Activated CD4-positive, alpha-beta memory T cell treated with anti-CD3 and anti-CD28 coated beads, Interleukin-2, amount 10 ng/mL, durations not matched to agents 7 days and 5 days (primary cell): ENCODE measurements at regions not wholly inside any gene's neighbourhood (a gene's known extent, or its start where the extent isn't known, plus 50 kb on each side); places are given as distances from the start of the nearest gene placed in this dataset.

Experiments used
- CTCF ChIA-PET: fragments of 350-600 bp; sonication (Branson Sonifier 250); formaldehyde crosslinking; loops from one replicate; lab custom pipeline; 2021; ENCODE audit warnings: antibody characterized with exemption, inconsistent platforms; lab: Charles Lee
- POLR2A ChIA-PET: fragments of 350-600 bp; sonication (Branson Sonifier 250); formaldehyde crosslinking; loops from one replicate; lab custom pipeline; 2021; ENCODE audit warnings: antibody characterized with exemption; lab: Charles Lee
- DNase-seq: peaks from one replicate; pipeline ENCODE4 v3.0.0-alpha.2; 2020
- H3K27ac Mint-ChIP-seq: one replicate; pipeline ENCODE4 v1.8.0; 2021; ENCODE audit warnings: mild to moderate bottlenecking, mixed read lengths
- H3K27me3 Mint-ChIP-seq: one replicate; pipeline ENCODE4 v1.8.0; 2021; ENCODE audit warnings: mixed read lengths
- H3K36me3 Mint-ChIP-seq: one replicate; pipeline ENCODE4 v1.8.0; 2021; ENCODE audit warnings: low read depth, mixed read lengths
- H3K4me1 Mint-ChIP-seq: one replicate; pipeline ENCODE4 v1.8.0; 2021; ENCODE audit warnings: mixed read lengths
- H3K4me3 Mint-ChIP-seq: one replicate; pipeline ENCODE4 v1.8.0; 2021; ENCODE audit warnings: mild to moderate bottlenecking, mixed read lengths
- H3K9me3 Mint-ChIP-seq: one replicate; pipeline ENCODE4 v1.8.0; 2021; ENCODE audit warnings: mixed read lengths

GRCh38 chr20:51249215-51249614 lies 226.3 kb upstream of the KCNG1 start:
- Mint-ChIP-seq H3K27me3 (peaks cover 28% of the 10 kb centered on the region), H3K4me3 (no peak overlapping the region), H3K27ac (no peak overlapping the region), H3K9me3 (no peaks in the 10 kb centered on the region), H3K36me3 (no peaks in the 10 kb centered on the region), H3K4me1 (no peaks in the 10 kb centered on the region)
- DNase-seq: no peak
- ChIA-PET POLR2A (no interaction called here), CTCF (interaction anchor here (0.7 kb wide), 1 partner anchor 268 kb away, joined by 3 read pairs; no protein-coding TSS in a partner anchor)

- no peak for DNase-seq
- H3K36me3 Mint-ChIP-seq: no peaks in the 10 kb centered on the region
- H3K9me3 Mint-ChIP-seq: no peaks in the 10 kb centered on the region
- CTCF ChIA-PET: no interaction called here
- no peak overlapping the region for H3K27ac Mint-ChIP-seq
- POLR2A ChIA-PET: no interaction called here
- no peak overlapping the region for H3K4me3 Mint-ChIP-seq
- peaks cover 17% of the 10 kb centered on the region for H3K27me3 Mint-ChIP-seq
- H3K4me1 Mint-ChIP-seq: no peaks in the 10 kb centered on the region
Observed at GRCh38 chr20:51244466-51244865, 221.6 kb upstream of the KCNG1 start.

GRCh38 chr20:51238675-51239305 lies 215.9 kb upstream of the KCNG1 start:
- no peaks in the 10 kb centered on the region for H3K4me1 Mint-ChIP-seq
- H3K27me3 Mint-ChIP-seq: peaks cover 19% of the 10 kb centered on the region
- no peaks in the 10 kb centered on the region for H3K9me3 Mint-ChIP-seq
- DNase-seq: no peak
- no peak overlapping the region for H3K27ac Mint-ChIP-seq
- ChIA-PET CTCF (no interaction called here), POLR2A (no interaction called here)
- no peak overlapping the region for H3K4me3 Mint-ChIP-seq
- no peaks in the 10 kb centered on the region for H3K36me3 Mint-ChIP-seq

DNA sequence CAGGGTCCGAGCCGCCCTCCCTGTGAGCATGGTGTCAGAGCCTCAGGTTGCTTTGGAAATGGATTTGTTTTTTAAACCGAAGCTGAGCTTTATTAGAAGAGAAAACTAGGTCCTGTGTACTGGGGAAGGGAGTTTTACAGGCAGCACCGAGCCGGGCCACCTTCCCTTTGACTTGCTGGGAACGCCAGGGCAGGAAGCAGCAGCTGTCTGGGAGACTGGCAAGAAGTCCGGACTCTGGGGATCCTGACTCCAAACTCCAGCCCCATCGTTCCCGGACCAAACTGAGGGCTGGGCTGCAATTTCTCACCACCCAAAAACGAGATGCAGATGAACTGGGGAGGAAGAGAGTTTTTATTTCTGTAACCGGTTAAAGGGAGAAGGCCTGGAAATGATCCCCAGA lies 214.9 kb upstream of the KCNG1 start:
- no peaks in the 10 kb centered on the region for H3K36me3 Mint-ChIP-seq
- ChIA-PET CTCF (no interaction called here), POLR2A (no interaction called here)
- H3K4me1 Mint-ChIP-seq: no peaks in the 10 kb centered on the region
- H3K9me3 Mint-ChIP-seq: no peaks in the 10 kb centered on the region
- DNase-seq: no peak
- H3K27me3 Mint-ChIP-seq: peaks cover 16% of the 10 kb centered on the region
- H3K27ac Mint-ChIP-seq: no peak overlapping the region
- no peak overlapping the region for H3K4me3 Mint-ChIP-seq

- no peaks in the 10 kb centered on the region for H3K4me1 Mint-ChIP-seq
Observed at GRCh38 chr20:51237278-51237677, 214.4 kb upstream of the KCNG1 start.

DNA sequence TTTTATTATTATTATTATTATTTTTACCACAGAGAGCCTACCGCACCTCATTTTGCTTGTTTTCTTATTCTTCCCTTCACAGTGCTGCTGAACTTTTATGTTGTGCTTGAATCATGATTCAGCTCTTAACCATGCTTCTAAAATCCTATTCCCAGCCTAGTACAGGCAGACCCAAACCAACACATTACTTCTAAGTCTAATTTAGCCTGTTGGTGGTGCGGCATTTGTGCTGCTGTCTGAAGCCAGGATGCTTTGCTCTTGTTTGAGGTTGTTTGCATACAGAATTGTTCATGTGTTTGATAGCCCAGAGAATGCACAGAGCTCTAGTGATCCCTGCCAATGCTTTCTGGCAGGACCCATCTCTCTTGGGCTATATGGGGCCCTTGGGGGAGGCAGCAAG lies 213.5 kb upstream of the KCNG1 start:
- ChIA-PET CTCF (no interaction called here), POLR2A (no interaction called here)
- H3K36me3 Mint-ChIP-seq: no peaks in the 10 kb centered on the region
- no peaks in the 10 kb centered on the region for H3K4me1 Mint-ChIP-seq
- no peak for DNase-seq
- no peak overlapping the region for H3K27ac Mint-ChIP-seq
- H3K4me3 Mint-ChIP-seq: no peak overlapping the region
- no peaks in the 10 kb centered on the region for H3K9me3 Mint-ChIP-seq
- peaks cover 17% of the 10 kb centered on the region for H3K27me3 Mint-ChIP-seq

More at GRCh38 chr20:51237278-51237677, 214.4 kb upstream of the KCNG1 start:
- no peak overlapping the region for H3K27ac Mint-ChIP-seq
- ChIA-PET POLR2A (no interaction called here), CTCF (no interaction called here)
- no peak for DNase-seq
- H3K36me3 Mint-ChIP-seq: no peaks in the 10 kb centered on the region
- peaks cover 16% of the 10 kb centered on the region for H3K27me3 Mint-ChIP-seq
- H3K9me3 Mint-ChIP-seq: no peaks in the 10 kb centered on the region
- H3K4me3 Mint-ChIP-seq: no peak overlapping the region

DNA sequence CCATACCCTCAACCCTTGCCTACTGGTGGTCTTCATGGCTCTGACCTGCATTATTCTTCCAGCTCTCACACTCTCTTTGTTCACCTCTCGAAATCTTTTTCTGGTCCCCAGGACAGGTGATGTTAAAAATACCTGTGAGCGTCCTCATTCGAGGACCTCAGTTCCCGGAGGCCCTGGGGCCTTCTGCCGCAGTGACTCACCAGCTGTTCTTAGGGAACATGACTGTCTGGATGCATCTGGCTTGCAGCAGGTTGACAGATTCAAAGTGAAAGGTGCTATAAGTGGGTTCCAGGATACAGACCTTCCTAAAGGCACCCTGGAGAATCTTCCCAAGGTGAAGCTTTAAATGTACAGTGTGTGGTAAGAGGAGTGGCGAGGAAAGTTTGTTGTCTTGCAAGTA lies 210.4 kb upstream of the KCNG1 start:
- Mint-ChIP-seq H3K36me3 (no peaks in the 10 kb centered on the region), H3K9me3 (no peaks in the 10 kb centered on the region), H3K27me3 (peaks cover 25% of the 10 kb centered on the region), H3K4me3 (no peak overlapping the region), H3K27ac (no peak overlapping the region), H3K4me1 (no peaks in the 10 kb centered on the region)
- POLR2A ChIA-PET: no interaction called here
- CTCF ChIA-PET: no interaction called here
- no peak for DNase-seq

DNA sequence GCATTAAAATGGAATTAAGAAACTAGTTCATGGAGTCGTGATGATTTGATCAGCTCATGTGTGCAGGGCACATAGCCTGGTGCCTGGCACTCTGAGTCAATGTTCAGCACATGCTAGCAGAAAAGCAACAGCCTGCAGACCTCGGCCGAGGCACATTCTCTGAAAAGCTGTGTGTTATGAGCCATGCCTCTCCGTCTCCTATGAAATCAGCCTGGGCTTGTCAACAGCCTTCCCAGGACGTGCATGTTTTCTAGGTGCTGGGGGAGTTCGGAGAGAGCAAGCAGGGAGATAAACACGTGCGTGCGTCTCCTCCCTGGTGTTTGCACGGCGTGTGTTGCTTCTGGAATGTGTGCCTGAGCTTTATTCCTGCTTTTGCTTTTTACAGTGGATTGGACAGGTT lies 207.8 kb upstream of the KCNG1 start:
- POLR2A ChIA-PET: no interaction called here
- H3K36me3 Mint-ChIP-seq: no peaks in the 10 kb centered on the region
- no peaks in the 10 kb centered on the region for H3K4me1 Mint-ChIP-seq
- H3K4me3 Mint-ChIP-seq: no peak overlapping the region
- CTCF ChIA-PET: no interaction called here
- DNase-seq: no peak
- no peak overlapping the region for H3K27ac Mint-ChIP-seq
- H3K9me3 Mint-ChIP-seq: no peaks in the 10 kb centered on the region
- peaks cover 19% of the 10 kb centered on the region for H3K27me3 Mint-ChIP-seq

- ChIA-PET POLR2A (no interaction called here), CTCF (no interaction called here)
- Mint-ChIP-seq H3K27ac (no peak overlapping the region), H3K4me1 (no peaks in the 10 kb centered on the region), H3K27me3 (peaks cover 11% of the 10 kb centered on the region), H3K9me3 (no peaks in the 10 kb centered on the region), H3K4me3 (no peak overlapping the region), H3K36me3 (no peaks in the 10 kb centered on the region)
- no peak for DNase-seq
Observed at GRCh38 chr20:51228763-51229162, 205.9 kb upstream of the KCNG1 start.

GRCh38 chr20:51227744-51228143 lies 204.8 kb upstream of the KCNG1 start:
- ChIA-PET POLR2A (no interaction called here), CTCF (no interaction called here)
- H3K4me1 Mint-ChIP-seq: no peaks in the 10 kb centered on the region
- H3K27me3 Mint-ChIP-seq: peaks cover 11% of the 10 kb centered on the region
- DNase-seq: no peak
- no peak overlapping the region for H3K4me3 Mint-ChIP-seq
- no peaks in the 10 kb centered on the region for H3K9me3 Mint-ChIP-seq
- no peaks in the 10 kb centered on the region for H3K36me3 Mint-ChIP-seq
- no peak overlapping the region for H3K27ac Mint-ChIP-seq

DNA sequence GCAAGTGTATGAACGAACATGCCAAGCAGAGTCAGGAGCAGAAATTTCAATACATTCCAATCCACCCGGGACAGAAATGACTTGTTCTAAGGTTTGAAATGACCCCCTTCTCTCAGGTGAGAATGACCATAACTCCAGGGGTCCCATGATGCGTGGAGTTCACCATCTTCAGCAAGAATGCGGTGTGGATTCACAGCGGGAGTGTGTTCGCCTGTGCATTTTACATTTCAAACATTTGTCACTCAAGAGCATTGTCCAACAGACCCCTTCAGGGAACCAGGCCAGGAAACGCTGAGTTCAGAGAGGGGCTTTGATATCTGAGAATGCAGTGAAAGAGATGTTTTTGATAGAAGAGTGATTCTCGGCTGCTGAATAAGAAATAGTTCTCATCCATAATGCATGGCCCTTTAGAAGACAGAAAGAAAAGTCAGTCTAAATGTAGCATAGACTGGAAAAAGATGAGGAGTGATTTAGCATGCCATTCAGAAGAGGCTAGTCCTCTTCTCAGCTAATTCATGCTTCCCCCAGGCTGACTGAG lies 200.3 kb upstream of the KCNG1 start:
- Mint-ChIP-seq H3K4me3 (no peak overlapping the region), H3K27ac (no peak overlapping the region), H3K36me3 (no peaks in the 10 kb centered on the region), H3K9me3 (no peaks in the 10 kb centered on the region), H3K4me1 (peaks cover 12% of the 10 kb centered on the region), H3K27me3 (peaks cover 26% of the 10 kb centered on the region)
- POLR2A ChIA-PET: no interaction called here
- no peak for DNase-seq
- CTCF ChIA-PET: no interaction called here

GRCh38 chr20:51221791-51222408 lies 199.0 kb upstream of the KCNG1 start:
- Mint-ChIP-seq H3K4me3 (no peak overlapping the region), H3K27ac (no peak overlapping the region), H3K9me3 (peaks cover 5% of the 10 kb centered on the region), H3K4me1 (peaks cover 12% of the 10 kb centered on the region), H3K27me3 (peaks cover 30% of the 10 kb centered on the region), H3K36me3 (no peaks in the 10 kb centered on the region)
- ChIA-PET CTCF (interaction anchor here (1.1 kb wide), 1 partner anchor 12 kb away, joined by 3 read pairs; no protein-coding TSS in a partner anchor), POLR2A (no interaction called here)
- peak; percentile 20 for DNase-seq

DNA sequence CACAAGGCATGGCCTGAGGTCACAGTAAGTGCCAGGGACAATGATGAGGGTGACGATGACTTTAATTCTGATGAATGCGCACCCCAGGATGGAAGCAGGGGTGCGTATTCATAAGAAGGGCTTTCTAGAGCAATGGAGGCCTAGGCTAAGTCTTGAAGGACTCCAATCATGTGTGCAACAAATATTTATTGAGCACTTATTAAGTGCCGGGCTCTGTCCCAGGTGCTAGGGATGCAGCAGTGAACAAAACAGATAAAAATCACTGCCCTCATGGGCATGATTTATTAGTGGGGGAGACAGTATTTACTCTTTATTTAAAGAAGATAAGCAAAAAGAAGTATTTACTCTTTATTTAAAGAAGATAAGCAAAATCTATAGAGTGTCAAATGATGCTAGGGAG lies 198.2 kb upstream of the KCNG1 start:
- Mint-ChIP-seq H3K9me3 (peaks cover 11% of the 10 kb centered on the region), H3K27me3 (peaks cover 35% of the 10 kb centered on the region), H3K27ac (no peak overlapping the region), H3K36me3 (no peaks in the 10 kb centered on the region), H3K4me1 (peaks cover 12% of the 10 kb centered on the region), H3K4me3 (no peak overlapping the region)
- POLR2A ChIA-PET: no interaction called here
- DNase-seq: no peak
- CTCF ChIA-PET: interaction anchor here (0.8 to 1.1 kb wide), 2 partner anchors 10 to 11 kb away, joined by 3 to 4 read pairs; no protein-coding TSS in a partner anchor
